ENCODE measurements at regions not wholly inside any gene's neighbourhood (a gene's known extent, or its start where the extent isn't known, plus 50 kb on each side); places are given as distances from the start of the nearest gene placed in this dataset.
"Not testable (repeated sequence)": the region's sequence is repeated elsewhere in the genome, so short reads cannot be mapped to it uniquely, and the experiment has no call there.

- DNase-seq (ENCODE audit: low read depth), result no peak
Measured at GRCh38 chr17:71639865-71640264, 481.0 kb upstream of the SOX9 start.

GRCh38 chr17:71646890-71647289 is 473.9 kb upstream of the SOX9 start:
- not testable (repeated sequence) for DNase-seq (ENCODE audit: low read depth)

- DNase-seq (ENCODE audit: low read depth), result not testable (repeated sequence)
Measured at GRCh38 chr17:71648342-71648741, 472.5 kb upstream of the SOX9 start.

- no peak for DNase-seq (ENCODE audit: low read depth)
Measured at GRCh38 chr17:71649941-71650350, 470.9 kb upstream of the SOX9 start.

- DNase-seq (ENCODE audit: low read depth), result no peak
Measured at GRCh38 chr17:71655542-71655941, 465.3 kb upstream of the SOX9 start.

- no peak for DNase-seq (ENCODE audit: low read depth)
Measured at GRCh38 chr17:71656964-71657858, 463.6 kb upstream of the SOX9 start.

GRCh38 chr17:71658996-71659395 is 461.8 kb upstream of the SOX9 start:
- DNase-seq (ENCODE audit: low read depth), result no peak

GRCh38 chr17:71664861-71665260 is 456.0 kb upstream of the SOX9 start:
- no peak for DNase-seq (ENCODE audit: low read depth)

GRCh38 chr17:71666047-71666446 is 454.8 kb upstream of the SOX9 start:
- no peak for DNase-seq (ENCODE audit: low read depth)

- DNase-seq (ENCODE audit: low read depth), result no peak
Measured at GRCh38 chr17:71667661-71668060, 453.2 kb upstream of the SOX9 start.

- no peak for DNase-seq (ENCODE audit: low read depth)
Measured at GRCh38 chr17:71668807-71669206, 452.0 kb upstream of the SOX9 start.

GRCh38 chr17:71677439-71677838 is 443.4 kb upstream of the SOX9 start:
- no peak for DNase-seq (ENCODE audit: low read depth)

- DNase-seq (ENCODE audit: low read depth), result no peak
Measured at GRCh38 chr17:71679832-71680231, 441.0 kb upstream of the SOX9 start.

GRCh38 chr17:71681427-71682173 is 439.2 kb upstream of the SOX9 start:
- DNase-seq (ENCODE audit: low read depth), result no peak

GRCh38 chr17:71682174-71682494 is 438.7 kb upstream of the SOX9 start:
- DNase-seq (ENCODE audit: low read depth), result no peak

- no peak for DNase-seq (ENCODE audit: low read depth)
Measured at GRCh38 chr17:71689782-71690181, 431.0 kb upstream of the SOX9 start.

GRCh38 chr17:71699907-71700306 is 420.9 kb upstream of the SOX9 start:
- no peak for DNase-seq (ENCODE audit: low read depth)

- DNase-seq (ENCODE audit: low read depth), result no peak
Measured at GRCh38 chr17:71703701-71704100, 417.1 kb upstream of the SOX9 start.

- DNase-seq (ENCODE audit: low read depth), result no peak
Measured at GRCh38 chr17:71709271-71709890, 411.4 kb upstream of the SOX9 start.

- no peak for DNase-seq (ENCODE audit: low read depth)
Measured at GRCh38 chr17:71709946-71710345, 410.9 kb upstream of the SOX9 start.

GRCh38 chr17:71710816-71711215 is 410.0 kb upstream of the SOX9 start:
- DNase-seq (ENCODE audit: low read depth), result no peak

GRCh38 chr17:71713846-71714245 is 407.0 kb upstream of the SOX9 start:
- DNase-seq (ENCODE audit: low read depth), result no peak

GRCh38 chr17:71724339-71724738 is 396.5 kb upstream of the SOX9 start:
- DNase-seq (ENCODE audit: low read depth), result no peak
